ENCODE measurements at regions not wholly inside any gene's neighbourhood (a gene's known extent, or its start where the extent isn't known, plus 50 kb on each side); places are given as distances from the start of the nearest gene placed in this dataset.

DNA sequence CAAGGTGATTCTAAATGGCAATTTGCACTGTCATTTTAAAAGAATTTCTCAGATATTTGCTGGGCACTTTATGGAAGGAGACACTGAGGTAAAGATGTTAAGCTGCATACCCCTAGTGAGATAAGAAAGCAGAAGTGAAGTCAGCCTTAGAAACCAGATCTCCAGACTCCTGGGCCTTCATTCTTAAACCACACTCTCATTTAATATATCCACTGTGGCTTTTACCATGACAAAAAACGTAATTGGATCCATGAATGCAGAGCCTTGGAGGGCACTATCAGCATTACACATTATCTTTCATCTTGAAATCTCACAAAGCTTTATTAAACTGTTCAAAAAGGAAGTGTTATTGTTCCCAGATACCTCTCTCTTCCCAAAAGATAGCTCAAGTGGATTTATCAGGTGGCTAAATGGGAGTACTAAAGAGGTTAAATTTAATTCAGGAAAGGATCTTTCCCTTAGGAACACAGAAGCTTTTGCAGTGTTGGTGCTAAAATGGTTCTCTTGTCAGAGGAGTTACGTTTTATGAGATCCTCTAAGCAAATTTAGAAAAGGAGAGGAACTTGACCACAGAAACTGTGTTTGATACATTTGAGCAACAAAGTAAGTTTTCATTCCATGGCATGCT is 1060.4 kb downstream of the EFNB2 start:
- Histone ChIP-seq H3K79me1 (ENCODE audit: low read depth, low read length) (no peaks in the 10 kb centered on the region), H3K4me1 (ENCODE audit: control insufficient read depth in 2 of 2, insufficient read depth in 1 of 2, low read depth in 1 of 2, low read length in 2 of 2) (no peaks in the 10 kb centered on the region), H3K27me3 (ENCODE audit: control insufficient read depth in 3 of 3, insufficient read depth in 3 of 3, low read depth in 1 of 3, low read length in 3 of 3) (no peaks in the 10 kb centered on the region), H3K36me3 (replicated peaks in 1 of 2; ENCODE audit: control insufficient read depth in 2 of 2, insufficient read depth in 2 of 2, low read length in 2 of 2) (no peaks in the 10 kb centered on the region), H3K23ac (ENCODE audit: low read depth, low read length, poor library complexity) (no peak overlapping the region), H3K9ac (ENCODE audit: low read depth, low read length, poor library complexity) (no peak overlapping the region), H3K9me3 (replicated peaks in 1 of 2; ENCODE audit: control insufficient read depth in 2 of 2, insufficient read depth in 1 of 2, low read depth in 1 of 2, low read length in 2 of 2) (no peaks in the 10 kb centered on the region), H2BK12ac (ENCODE audit: low read length) (no peak overlapping the region), H4K8ac (ENCODE audit: low read depth, low read length) (no peak overlapping the region), H3K4me2 (ENCODE audit: insufficient read depth, low read length, poor library complexity, severe bottlenecking) (no peak overlapping the region), H2AFZ (ENCODE audit: low read length) (peak overlapping the region; percentile 81), H2AK5ac (ENCODE audit: low read depth, low read length) (no peak overlapping the region), H3K14ac (ENCODE audit: low read length) (no peak overlapping the region), H4K91ac (ENCODE audit: low read depth, low read length, poor library complexity) (no peak overlapping the region), H2BK5ac (ENCODE audit: low read length) (no peak overlapping the region), H2BK120ac (ENCODE audit: low read depth, low read length) (no peak overlapping the region), H3K4ac (ENCODE audit: low read length) (no peak overlapping the region), H3K18ac (ENCODE audit: low read length) (no peak overlapping the region), H2BK15ac (ENCODE audit: low read length) (no peak overlapping the region), H3K4me3 (ENCODE audit: low read length in 2 of 2) (no peak overlapping the region), H3K27ac (replicated peaks; ENCODE audit: low read length) (no peak overlapping the region)
- no CpG with 5 or more reads among the region's 2 CpGs for WGBS, 2 donors (ENCODE audit: extremely low coverage in 2 of 2, insufficient read length in 2 of 2, insufficient replicate concordance in 1 of 2)
- DNase-seq (ENCODE audit: low spot score) = no peak

DNA sequence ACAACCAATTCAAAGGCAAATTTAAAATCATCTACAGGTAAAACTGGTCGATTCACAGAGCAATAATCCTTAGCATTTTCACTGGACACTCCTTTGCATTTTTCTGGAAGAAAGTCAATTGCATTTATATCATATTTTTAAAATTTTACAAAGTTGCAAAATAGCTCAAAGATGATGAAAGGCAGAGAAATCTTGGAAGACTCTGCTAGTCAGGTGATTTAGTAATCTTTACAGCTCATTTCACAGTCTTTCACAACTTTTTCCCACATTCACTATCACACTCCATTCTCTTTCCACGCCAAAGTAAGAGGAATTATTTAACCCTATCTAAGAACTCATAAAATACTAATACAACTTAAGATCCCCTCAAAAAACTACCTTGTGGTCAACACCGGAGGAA is 1063.8 kb downstream of the EFNB2 start:
- no peak overlapping the region for H3K18ac ChIP-seq (ENCODE audit: low read length)
- H3K27me3 ChIP-seq (ENCODE audit: control insufficient read depth in 3 of 3, insufficient read depth in 3 of 3, low read depth in 1 of 3, low read length in 3 of 3) = no peaks in the 10 kb centered on the region
- H3K4me2 ChIP-seq (ENCODE audit: insufficient read depth, low read length, poor library complexity, severe bottlenecking) = no peak overlapping the region
- no peak overlapping the region for H3K14ac ChIP-seq (ENCODE audit: low read length)
- H3K36me3 ChIP-seq (replicated peaks in 1 of 2; ENCODE audit: control insufficient read depth in 2 of 2, insufficient read depth in 2 of 2, low read length in 2 of 2) = no peaks in the 10 kb centered on the region
- H2BK120ac ChIP-seq (ENCODE audit: low read depth, low read length) = no peak overlapping the region
- DNase-seq (ENCODE audit: low spot score) = no peak
- H3K27ac ChIP-seq (replicated peaks; ENCODE audit: low read length) = no peak overlapping the region
- H2BK15ac ChIP-seq (ENCODE audit: low read length) = no peak overlapping the region
- H4K91ac ChIP-seq (ENCODE audit: low read depth, low read length, poor library complexity) = no peak overlapping the region
- no peak overlapping the region for H4K8ac ChIP-seq (ENCODE audit: low read depth, low read length)
- no peak overlapping the region for H3K4me3 ChIP-seq (ENCODE audit: low read length in 2 of 2)
- no peak overlapping the region for H3K23ac ChIP-seq (ENCODE audit: low read depth, low read length, poor library complexity)
- no peak overlapping the region for H2AK5ac ChIP-seq (ENCODE audit: low read depth, low read length)
- H3K4ac ChIP-seq (ENCODE audit: low read length) = no peak overlapping the region
- no peak overlapping the region for H2BK5ac ChIP-seq (ENCODE audit: low read length)
- H3K79me1 ChIP-seq (ENCODE audit: low read depth, low read length) = no peaks in the 10 kb centered on the region
- 100% methylated on average over 1 of the region's 3 CpGs; no CpG with 5 or more reads in 1 of the 2 donors for WGBS, 2 donors (ENCODE audit: extremely low coverage in 2 of 2, insufficient read length in 2 of 2, insufficient replicate concordance in 1 of 2)
- H2BK12ac ChIP-seq (ENCODE audit: low read length) = no peak overlapping the region
- H3K9ac ChIP-seq (ENCODE audit: low read depth, low read length, poor library complexity) = no peak overlapping the region
- H3K9me3 ChIP-seq (replicated peaks in 1 of 2; ENCODE audit: control insufficient read depth in 2 of 2, insufficient read depth in 1 of 2, low read depth in 1 of 2, low read length in 2 of 2) = peaks cover 0 to 3% of the 10 kb centered on the region in 2 donors
- no peak overlapping the region for H2AFZ ChIP-seq (ENCODE audit: low read length)
- H3K4me1 ChIP-seq (ENCODE audit: control insufficient read depth in 2 of 2, insufficient read depth in 1 of 2, low read depth in 1 of 2, low read length in 2 of 2) = no peaks in the 10 kb centered on the region

- H3K18ac ChIP-seq (ENCODE audit: low read length) = no peak overlapping the region
- H2BK5ac ChIP-seq (ENCODE audit: low read length) = no peak overlapping the region
- peak; percentile 11 for DNase-seq (ENCODE audit: low spot score)
- H3K27ac ChIP-seq (replicated peaks; ENCODE audit: low read length) = no peak overlapping the region
- H2AK5ac ChIP-seq (ENCODE audit: low read depth, low read length) = no peak overlapping the region
- H3K14ac ChIP-seq (ENCODE audit: low read length) = no peak overlapping the region
- peaks cover 0 to 3% of the 10 kb centered on the region in 2 donors for H3K9me3 ChIP-seq (replicated peaks in 1 of 2; ENCODE audit: control insufficient read depth in 2 of 2, insufficient read depth in 1 of 2, low read depth in 1 of 2, low read length in 2 of 2)
- no peaks in the 10 kb centered on the region for H3K27me3 ChIP-seq (ENCODE audit: control insufficient read depth in 3 of 3, insufficient read depth in 3 of 3, low read depth in 1 of 3, low read length in 3 of 3)
- no peak overlapping the region for H2BK15ac ChIP-seq (ENCODE audit: low read length)
- no CpG with 5 or more reads among the region's 1 CpG for WGBS, 2 donors (ENCODE audit: extremely low coverage in 2 of 2, insufficient read length in 2 of 2, insufficient replicate concordance in 1 of 2)
- H3K4me2 ChIP-seq (ENCODE audit: insufficient read depth, low read length, poor library complexity, severe bottlenecking) = no peak overlapping the region
- H3K36me3 ChIP-seq (replicated peaks in 1 of 2; ENCODE audit: control insufficient read depth in 2 of 2, insufficient read depth in 2 of 2, low read length in 2 of 2) = no peaks in the 10 kb centered on the region
- H2BK120ac ChIP-seq (ENCODE audit: low read depth, low read length) = no peak overlapping the region
- no peak overlapping the region for H3K9ac ChIP-seq (ENCODE audit: low read depth, low read length, poor library complexity)
- H2BK12ac ChIP-seq (ENCODE audit: low read length) = no peak overlapping the region
- no peak overlapping the region for H4K8ac ChIP-seq (ENCODE audit: low read depth, low read length)
- H3K4me1 ChIP-seq (ENCODE audit: control insufficient read depth in 2 of 2, insufficient read depth in 1 of 2, low read depth in 1 of 2, low read length in 2 of 2) = peaks cover 3 to 6% of the 10 kb centered on the region in 2 donors
- H3K4ac ChIP-seq (ENCODE audit: low read length) = no peak overlapping the region
- H3K79me1 ChIP-seq (ENCODE audit: low read depth, low read length) = no peaks in the 10 kb centered on the region
- H3K4me3 ChIP-seq (ENCODE audit: low read length in 2 of 2) = no peak overlapping the region
- H2AFZ ChIP-seq (ENCODE audit: low read length) = peak overlapping the region; percentile 27
- no peak overlapping the region for H4K91ac ChIP-seq (ENCODE audit: low read depth, low read length, poor library complexity)
- no peak overlapping the region for H3K23ac ChIP-seq (ENCODE audit: low read depth, low read length, poor library complexity)
These were observed 1069.1 kb downstream of the EFNB2 start for GRCh38 chr13:105466376-105466775.

- no peak within 1 kb of the TSS for H3K4me2 ChIP-seq (ENCODE audit: insufficient read depth, low read length, poor library complexity, severe bottlenecking)
- no peaks in the 10 kb centered on the region for H3K79me1 ChIP-seq (ENCODE audit: low read depth, low read length)
- peak within 1 kb of the TSS in 1 of 2 donors; percentile 38 for H3K4me3 ChIP-seq (ENCODE audit: low read length in 2 of 2)
- H3K18ac ChIP-seq (ENCODE audit: low read length) = no peak within 1 kb of the TSS
- DNase-seq (ENCODE audit: low spot score) = no peak
- no peak within 1 kb of the TSS for H3K23ac ChIP-seq (ENCODE audit: low read depth, low read length, poor library complexity)
- no peak within 1 kb of the TSS for H4K8ac ChIP-seq (ENCODE audit: low read depth, low read length)
- H3K9me3 ChIP-seq (replicated peaks in 1 of 2; ENCODE audit: control insufficient read depth in 2 of 2, insufficient read depth in 1 of 2, low read depth in 1 of 2, low read length in 2 of 2) = peaks cover 0 to 3% of the 10 kb centered on the region in 2 donors
- peaks cover 3 to 6% of the 10 kb centered on the region in 2 donors for H3K4me1 ChIP-seq (ENCODE audit: control insufficient read depth in 2 of 2, insufficient read depth in 1 of 2, low read depth in 1 of 2, low read length in 2 of 2)
- H3K27ac ChIP-seq (replicated peaks; ENCODE audit: low read length) = no peak within 1 kb of the TSS
- H3K4ac ChIP-seq (ENCODE audit: low read length) = no peak within 1 kb of the TSS
- no peak within 1 kb of the TSS for H2BK12ac ChIP-seq (ENCODE audit: low read length)
- H2BK120ac ChIP-seq (ENCODE audit: low read depth, low read length) = no peak within 1 kb of the TSS
- no peak within 1 kb of the TSS for H3K9ac ChIP-seq (ENCODE audit: low read depth, low read length, poor library complexity)
- H2AK5ac ChIP-seq (ENCODE audit: low read depth, low read length) = no peak within 1 kb of the TSS
- no peak within 1 kb of the TSS for H2BK15ac ChIP-seq (ENCODE audit: low read length)
- H2AFZ ChIP-seq (ENCODE audit: low read length) = peak within 1 kb of the TSS; percentile 27
- no peak within 1 kb of the TSS for H3K14ac ChIP-seq (ENCODE audit: low read length)
- H2BK5ac ChIP-seq (ENCODE audit: low read length) = no peak within 1 kb of the TSS
- WGBS, 2 donors (ENCODE audit: extremely low coverage in 2 of 2, insufficient read length in 2 of 2, insufficient replicate concordance in 1 of 2) = 100% methylated on average over 1 of the region's 1 CpG; no CpG with 5 or more reads in 1 of the 2 donors
- H3K27me3 ChIP-seq (ENCODE audit: control insufficient read depth in 3 of 3, insufficient read depth in 3 of 3, low read depth in 1 of 3, low read length in 3 of 3) = no peaks in the 10 kb centered on the region
- H3K36me3 ChIP-seq (replicated peaks in 1 of 2; ENCODE audit: control insufficient read depth in 2 of 2, insufficient read depth in 2 of 2, low read length in 2 of 2) = no peaks in the 10 kb centered on the region
- H4K91ac ChIP-seq (ENCODE audit: low read depth, low read length, poor library complexity) = no peak within 1 kb of the TSS
These were observed 1069.7 kb downstream of the EFNB2 start, which contains the start of gene DAOA for GRCh38 chr13:105465745-105466144. DAOA (plus strand) TSS chr13:105466045.

All from neuronal stem cell (in vitro differentiated cells).